ENCODE measurements at regions not wholly inside any gene's neighbourhood (a gene's known extent, or its start where the extent isn't known, plus 50 kb on each side); places are given as distances from the start of the nearest gene placed in this dataset.

GRCh38 chr14:58718226-58719205 lies 80.8 kb downstream of the DACT1 start:
- CTCF ChIA-PET = no interaction called here

GRCh38 chr14:58721723-58722122 lies 84.0 kb downstream of the DACT1 start:
- Mint-ChIP-seq H3K36me3 (ENCODE audit: insufficient read depth, unreplicated experiment) (no peaks in the 10 kb centered on the region), H3K4me1 (ENCODE audit: low read depth, unreplicated experiment) (no peaks in the 10 kb centered on the region), H3K27me3 (ENCODE audit: insufficient read depth, unreplicated experiment) (peaks cover 2% of the 10 kb centered on the region), H3K4me3 (ENCODE audit: unreplicated experiment) (no peak overlapping the region), H3K9me3 (ENCODE audit: unreplicated experiment) (no peaks in the 10 kb centered on the region), H3K27ac (ENCODE audit: unreplicated experiment) (no peak overlapping the region)
- Histone ChIP-seq H3K4me3 (ENCODE audit: low read depth, low read length) (no peak overlapping the region), H3K9me3 (no peaks in the 10 kb centered on the region), H3K36me3 (ENCODE audit: control insufficient read depth, insufficient read depth, low read length) (no peaks in the 10 kb centered on the region), H3K4me1 (no peaks in the 10 kb centered on the region), H3K27me3 (replicated peaks; ENCODE audit: control insufficient read depth, insufficient read depth, low read length) (no peaks in the 10 kb centered on the region)
- TF ChIP-seq CTCF (IDR thresholded peaks at IDR 0.05; ENCODE audit: insufficient read depth in 1 of 2, low read depth in 1 of 2, low read length in 1 of 2, severe bottlenecking in 1 of 2, unreplicated experiment in 1 of 2) = no peak
- intact Hi-C loops (cut with micrococcal nuclease; ENCODE audit: unreplicated experiment) = no loop called here
- POLR2A ChIA-PET = no interaction called here
- CTCF ChIA-PET = no interaction called here
- no peak for DNase-seq
- no TSS peak for BruUV-seq (replicated peaks)

More at GRCh38 chr14:58718226-58719205, 80.8 kb downstream of the DACT1 start:
- peaks cover 5% of the 10 kb centered on the region for H3K27me3 Mint-ChIP-seq (ENCODE audit: insufficient read depth, unreplicated experiment)
- no peak for DNase-seq
- no peaks in the 10 kb centered on the region for H3K36me3 Mint-ChIP-seq (ENCODE audit: insufficient read depth, unreplicated experiment)
- no peaks in the 10 kb centered on the region for H3K9me3 Mint-ChIP-seq (ENCODE audit: unreplicated experiment)
- TF ChIP-seq CTCF (IDR thresholded peaks at IDR 0.05; ENCODE audit: insufficient read depth in 1 of 2, low read depth in 1 of 2, low read length in 1 of 2, severe bottlenecking in 1 of 2, unreplicated experiment in 1 of 2) = no peak
- BruUV-seq (replicated peaks) = no TSS peak
- Histone ChIP-seq H3K4me3 (ENCODE audit: low read depth, low read length) (no peak overlapping the region), H3K27me3 (replicated peaks; ENCODE audit: control insufficient read depth, insufficient read depth, low read length) (no peaks in the 10 kb centered on the region), H3K36me3 (ENCODE audit: control insufficient read depth, insufficient read depth, low read length) (no peaks in the 10 kb centered on the region), H3K4me1 (no peaks in the 10 kb centered on the region), H3K9me3 (no peaks in the 10 kb centered on the region)
- H3K4me3 Mint-ChIP-seq (ENCODE audit: unreplicated experiment) = no peak overlapping the region
- intact Hi-C loops (cut with micrococcal nuclease; ENCODE audit: unreplicated experiment) = no loop called here
- no peaks in the 10 kb centered on the region for H3K4me1 Mint-ChIP-seq (ENCODE audit: low read depth, unreplicated experiment)
- POLR2A ChIA-PET = no interaction called here
- H3K27ac Mint-ChIP-seq (ENCODE audit: unreplicated experiment) = no peak overlapping the region

- Histone ChIP-seq H3K9me3 (no peaks in the 10 kb centered on the region), H3K36me3 (ENCODE audit: control insufficient read depth, insufficient read depth, low read length) (no peaks in the 10 kb centered on the region), H3K27me3 (replicated peaks; ENCODE audit: control insufficient read depth, insufficient read depth, low read length) (no peaks in the 10 kb centered on the region), H3K4me1 (no peaks in the 10 kb centered on the region), H3K4me3 (ENCODE audit: low read depth, low read length) (no peak overlapping the region)
- CTCF ChIA-PET = no interaction called here
- intact Hi-C loops (cut with micrococcal nuclease; ENCODE audit: unreplicated experiment) = no loop called here
- DNase-seq = no peak
- H3K9me3 Mint-ChIP-seq (ENCODE audit: unreplicated experiment) = no peaks in the 10 kb centered on the region
- TF ChIP-seq CTCF (IDR thresholded peaks at IDR 0.05; ENCODE audit: insufficient read depth in 1 of 2, low read depth in 1 of 2, low read length in 1 of 2, severe bottlenecking in 1 of 2, unreplicated experiment in 1 of 2) = no peak
- BruUV-seq (replicated peaks) = no TSS peak
- POLR2A ChIA-PET = no interaction called here
- H3K27me3 Mint-ChIP-seq (ENCODE audit: insufficient read depth, unreplicated experiment) = no peaks in the 10 kb centered on the region
- no peaks in the 10 kb centered on the region for H3K36me3 Mint-ChIP-seq (ENCODE audit: insufficient read depth, unreplicated experiment)
- H3K4me3 Mint-ChIP-seq (ENCODE audit: unreplicated experiment) = no peak overlapping the region
- H3K27ac Mint-ChIP-seq (ENCODE audit: unreplicated experiment) = no peak overlapping the region
- H3K4me1 Mint-ChIP-seq (ENCODE audit: low read depth, unreplicated experiment) = no peaks in the 10 kb centered on the region
These were observed 84.7 kb downstream of the DACT1 start for GRCh38 chr14:58722441-58722840.
